HuH-7 (cell line): ENCODE measurements at regions not wholly inside any gene's neighbourhood (a gene's known extent, or its start where the extent isn't known, plus 50 kb on each side); places are given as distances from the start of the nearest gene placed in this dataset.

ENCODE experiments used
- DNase-seq: peaks from one replicate; pipeline ENCODE4 v3.0.0; 2011; ENCODE audit warnings: low spot score

DNA sequence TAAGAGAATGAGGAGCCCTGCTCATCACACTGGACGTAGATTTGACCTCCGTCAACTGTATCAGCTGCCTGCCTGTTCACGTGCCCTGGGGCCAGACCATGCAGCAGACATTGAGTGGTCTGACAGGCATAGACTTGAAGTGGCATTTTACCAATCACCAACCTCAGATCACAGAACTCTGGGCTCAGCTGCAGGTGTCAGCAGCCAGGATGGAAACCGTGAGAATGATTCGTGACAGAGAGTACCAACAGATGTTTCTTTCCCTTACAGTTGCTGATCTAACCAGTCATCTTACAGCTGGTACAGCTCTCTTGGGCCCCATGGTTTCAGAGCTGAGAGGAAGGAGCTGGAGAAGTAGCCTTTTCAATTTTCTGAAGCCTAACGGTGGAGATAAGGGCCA, 148.9 kb downstream of the EN1 start:
- no peak for DNase-seq

DNA sequence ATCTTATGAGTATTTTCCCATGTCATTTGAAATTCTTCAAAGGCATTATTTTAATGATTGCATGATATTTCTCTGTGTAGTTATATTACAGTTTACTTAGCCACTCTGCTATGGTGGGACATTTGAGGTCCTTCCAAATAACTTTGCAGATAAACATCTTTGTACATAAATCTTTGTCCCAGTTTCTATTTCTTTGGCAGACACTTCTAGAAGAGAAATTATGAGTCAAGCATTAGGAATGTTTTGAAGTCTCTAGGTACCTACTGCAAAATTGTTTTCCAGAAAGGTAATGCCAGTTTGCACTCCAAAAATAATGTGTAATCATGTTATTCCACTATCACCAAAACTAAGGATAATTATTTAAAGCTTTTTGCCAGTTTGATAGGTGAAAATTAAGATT, 149.7 kb downstream of the EN1 start:
- DNase-seq, result no peak

DNA sequence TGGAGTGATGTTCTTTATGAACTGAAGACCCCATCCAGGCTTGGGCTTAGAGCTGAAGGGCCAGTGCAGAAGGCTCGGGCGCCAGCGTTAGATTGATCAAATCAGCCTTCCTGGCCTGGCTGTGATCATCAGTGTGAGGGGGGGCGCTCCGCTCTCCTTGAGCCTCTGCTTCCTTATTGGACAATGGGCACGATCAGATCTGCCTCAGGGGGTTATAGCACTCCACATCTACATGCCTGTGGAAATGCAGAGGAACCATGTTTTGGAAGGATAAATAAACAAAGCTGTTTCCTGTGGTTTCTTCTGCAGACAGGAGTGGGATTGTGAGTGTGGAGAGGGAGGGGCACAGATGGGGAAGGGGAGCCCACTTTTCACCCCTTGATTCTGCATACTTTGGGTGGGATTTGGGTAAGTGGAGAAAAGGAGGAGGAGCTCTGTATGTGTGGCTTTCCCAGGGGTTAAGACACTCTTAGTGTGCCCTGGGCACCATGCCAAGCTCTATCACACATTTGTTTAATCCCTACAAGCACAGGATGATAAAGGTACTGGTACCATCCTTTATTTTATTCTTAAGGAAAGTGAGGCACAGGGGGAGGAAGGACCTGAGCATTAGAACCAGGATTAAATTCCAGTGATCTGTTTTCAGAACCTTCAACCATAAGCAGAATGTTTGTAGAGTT, 150.5 kb downstream of the EN1 start:
- no peak for DNase-seq

GRCh38 chr2:118693287-118693822, 154.1 kb downstream of the EN1 start:
- no peak for DNase-seq

GRCh38 chr2:118689874-118690273, 157.6 kb downstream of the EN1 start:
- DNase-seq, result no peak

DNA sequence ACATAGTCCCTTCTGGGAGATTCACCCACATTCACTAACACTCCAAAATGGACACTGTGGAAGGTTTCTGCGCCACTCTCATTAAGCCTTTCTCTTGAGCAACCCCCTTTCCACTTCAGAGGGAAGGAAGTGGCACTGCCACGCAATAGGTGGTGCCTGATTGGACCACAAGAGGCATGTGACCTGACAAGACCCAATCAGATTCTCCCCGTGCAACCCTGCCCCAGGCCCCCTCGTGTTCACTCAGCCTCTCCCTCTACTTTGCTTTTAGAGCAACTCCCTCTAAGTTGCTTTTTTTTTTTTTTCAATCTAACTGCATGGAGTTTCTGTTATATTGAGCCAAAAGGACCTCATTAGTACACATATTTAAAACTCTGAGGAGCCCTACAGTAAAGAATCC, 158.0 kb downstream of the EN1 start:
- no peak for DNase-seq

DNA sequence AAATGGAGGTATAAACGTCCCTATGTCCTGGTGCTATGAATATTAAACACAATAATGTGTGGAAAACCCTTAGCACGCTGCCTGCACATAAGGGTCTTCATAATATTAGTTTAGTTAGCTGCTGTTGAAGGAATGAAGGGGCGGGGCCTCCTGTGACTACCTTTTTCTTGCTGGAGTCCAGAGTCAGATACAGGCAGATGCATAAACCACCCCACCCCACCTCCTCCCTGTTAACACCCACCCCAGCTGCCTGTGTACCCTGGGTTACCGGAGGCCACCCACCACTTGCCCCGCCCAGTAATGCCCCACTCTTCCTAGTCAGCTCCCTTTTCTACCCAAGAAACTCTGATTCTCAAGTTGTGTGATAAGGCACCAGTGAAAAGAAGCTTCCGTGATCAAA, 158.4 kb downstream of the EN1 start:
- no peak for DNase-seq

- no peak for DNase-seq
Observed at GRCh38 chr2:118687698-118688097, 159.8 kb downstream of the EN1 start.

- no peak for DNase-seq
Observed at GRCh38 chr2:118687192-118687591, 160.3 kb downstream of the EN1 start.

- no peak for DNase-seq
Observed at GRCh38 chr2:118686346-118686745, 161.1 kb downstream of the EN1 start.

DNA sequence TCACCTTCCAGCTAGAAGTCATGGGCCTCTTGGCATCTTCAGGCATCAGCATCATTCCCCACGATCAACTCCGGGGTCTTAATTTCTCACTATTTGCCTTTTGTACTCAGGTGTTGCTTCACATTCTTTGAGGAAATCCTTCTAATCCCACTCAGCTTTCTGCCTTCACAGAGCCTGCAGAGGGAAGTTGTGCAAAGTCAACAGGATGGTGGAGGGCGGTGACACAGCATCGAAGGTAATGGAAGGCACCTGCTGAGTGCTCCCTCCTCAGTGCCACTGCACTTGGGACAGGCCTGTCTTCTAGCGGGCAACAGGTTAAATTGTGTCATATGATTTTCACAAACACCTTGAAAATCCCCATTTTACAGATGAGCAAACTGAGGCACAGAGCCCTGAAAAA, 164.0 kb downstream of the EN1 start:
- DNase-seq, result no peak

GRCh38 chr2:118678985-118679384, 168.5 kb downstream of the EN1 start:
- DNase-seq, result no peak

- DNase-seq, result no peak
Observed at GRCh38 chr2:118677546-118677945, 169.9 kb downstream of the EN1 start.

GRCh38 chr2:118675531-118675930, 171.9 kb downstream of the EN1 start:
- DNase-seq, result no peak

- no peak for DNase-seq
Observed at GRCh38 chr2:118672571-118673158, 174.8 kb downstream of the EN1 start.

GRCh38 chr2:118671701-118672454, 175.6 kb downstream of the EN1 start:
- no peak for DNase-seq

GRCh38 chr2:118670838-118671237, 176.6 kb downstream of the EN1 start:
- no peak for DNase-seq

GRCh38 chr2:118670276-118670675, 177.2 kb downstream of the EN1 start:
- DNase-seq, result no peak

GRCh38 chr2:118669654-118670053, 177.8 kb downstream of the EN1 start:
- no peak for DNase-seq

DNA sequence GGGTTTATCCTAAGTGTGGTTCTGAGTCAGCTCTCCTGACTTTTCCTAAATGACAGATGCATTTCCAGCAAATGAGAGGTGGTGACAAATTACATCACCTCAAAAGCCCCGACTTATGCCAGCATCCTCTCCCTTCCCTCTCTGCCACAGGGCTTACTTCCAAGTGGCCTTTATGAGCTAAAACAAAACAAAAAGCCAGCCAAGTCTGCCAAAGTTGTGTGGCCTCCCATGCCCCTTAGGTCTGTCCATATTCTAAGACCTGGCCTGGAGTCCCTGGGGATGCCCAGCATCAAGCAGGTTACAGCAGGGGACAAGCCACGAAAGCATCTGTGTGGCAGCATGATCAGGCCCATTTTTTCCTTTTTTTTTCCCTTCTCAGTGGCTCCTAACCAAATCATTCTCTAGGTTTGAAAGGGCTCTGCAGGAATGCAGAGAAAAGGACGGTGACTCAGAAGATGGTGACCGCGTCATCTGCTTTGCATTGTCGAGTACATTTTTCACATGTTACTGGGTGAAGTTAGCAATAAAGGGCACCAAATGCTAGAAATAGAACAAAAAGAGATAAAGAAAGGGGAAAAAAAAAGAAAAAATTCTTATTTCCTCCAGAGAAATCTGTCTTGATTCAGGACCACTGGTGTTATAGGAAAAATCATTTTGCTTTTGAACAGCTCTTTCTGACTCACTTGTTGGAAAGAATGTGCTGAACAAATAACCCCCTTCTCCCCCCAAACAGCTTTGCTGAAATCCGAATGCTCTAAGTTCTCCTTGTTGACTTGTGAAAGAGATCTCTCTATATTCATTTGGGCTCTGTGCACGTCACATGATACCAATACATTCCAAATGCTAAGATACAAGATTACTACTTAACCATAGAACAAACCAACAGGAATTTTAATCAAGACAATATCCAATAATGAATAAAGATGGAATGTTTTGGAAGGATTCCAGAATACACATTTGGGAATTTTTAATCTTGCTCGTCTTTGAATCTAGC, 178.7 kb downstream of the EN1 start:
- DNase-seq, result no peak

DNA sequence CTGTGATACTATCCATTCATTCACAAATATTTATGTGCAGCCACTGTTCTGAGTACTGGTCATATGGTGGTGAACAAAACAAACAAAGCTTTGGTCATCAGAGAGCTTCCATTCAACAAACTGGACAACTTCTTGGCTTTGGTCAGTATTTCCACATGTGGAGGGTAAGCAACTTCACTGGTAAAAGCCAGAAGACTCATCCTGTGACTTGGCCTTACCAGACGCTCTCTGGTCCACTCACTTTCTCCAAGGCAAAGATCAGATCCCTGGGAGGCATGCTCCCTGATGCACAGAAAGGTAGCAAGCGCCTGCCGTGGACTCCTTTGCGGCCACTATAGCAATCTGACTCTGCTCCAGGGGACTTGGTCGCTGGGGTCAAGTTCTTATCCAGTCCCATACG, 179.5 kb downstream of the EN1 start:
- no peak for DNase-seq

GRCh38 chr2:118667348-118667747, 180.1 kb downstream of the EN1 start:
- no peak for DNase-seq
